Trophoblast cell (in vitro differentiated cells and primary cell): ENCODE measurements at regions not wholly inside any gene's neighbourhood (a gene's known extent, or its start where the extent isn't known, plus 50 kb on each side); places are given as distances from the start of the nearest gene placed in this dataset.

ENCODE experiments used
- DNase-seq, 2 donors: peaks; one replicate each; pipeline ENCODE4 v3.0.0-alpha.2; 2016
- H2AFZ ChIP-seq: 2 replicates; pipeline ENCODE4 v1.6.1; 2013; ENCODE audit warnings: low read length, moderate library complexity, mild to moderate bottlenecking; ENCODE audit not compliant: insufficient read depth, poor library complexity
- H2AK5ac ChIP-seq: 2 replicates; pipeline ENCODE4 v1.6.1; 2013; ENCODE audit warnings: mild to moderate bottlenecking, low read length
- H2BK120ac ChIP-seq: 2 replicates; pipeline ENCODE4 v1.6.1; 2013; ENCODE audit warnings: low read length, mild to moderate bottlenecking, moderate library complexity; ENCODE audit not compliant: insufficient read depth, poor library complexity
- H2BK12ac ChIP-seq: 2 replicates; pipeline ENCODE4 v1.6.1; 2013; ENCODE audit warnings: mild to moderate bottlenecking, low read length, moderate library complexity
- H2BK5ac ChIP-seq: 2 replicates; pipeline ENCODE4 v1.6.1; 2013; ENCODE audit warnings: low read length, low read depth, moderate library complexity, mild to moderate bottlenecking; ENCODE audit not compliant: poor library complexity
- H3K14ac ChIP-seq: 2 replicates; pipeline ENCODE4 v1.6.1; 2013; ENCODE audit warnings: mild to moderate bottlenecking, low read length
- H3K18ac ChIP-seq: 2 replicates; pipeline ENCODE4 v1.6.1; 2013; ENCODE audit warnings: mild to moderate bottlenecking, low read length
- H3K23ac ChIP-seq: 2 replicates; pipeline ENCODE4 v1.6.1; 2013; ENCODE audit warnings: low read length
- H3K27ac ChIP-seq: 2 replicates; pipeline ENCODE4 v1.5.1; 2013; ENCODE audit warnings: low read depth, mild to moderate bottlenecking, inconsistent platforms, low read length, moderate library complexity
- H3K27me3 ChIP-seq: 2 replicates; pipeline ENCODE4 v1.6.1; 2013; ENCODE audit warnings: inconsistent platforms, mild to moderate bottlenecking, low read length, moderate library complexity; ENCODE audit not compliant: insufficient read depth
- H3K36me3 ChIP-seq, 2 experiments: 1 replicate in 1 of 2; 2 replicates in 1 of 2; pipeline ENCODE4 v1.6.1; 2013; ENCODE audit warnings: low read length in 2 of 2, mild to moderate bottlenecking in 2 of 2, moderate library complexity in 1 of 2; ENCODE audit not compliant: insufficient read depth in 2 of 2, control insufficient read depth in 1 of 2
- H3K4ac ChIP-seq: 2 replicates; pipeline ENCODE4 v1.6.1; 2013; ENCODE audit warnings: low read depth, mild to moderate bottlenecking, low read length, moderate library complexity
- H3K4me1 ChIP-seq, 2 experiments: 1 replicate in 1 of 2; 2 replicates in 1 of 2; pipeline ENCODE4 v1.6.1; 2013; ENCODE audit warnings: low read length in 2 of 2, mild to moderate bottlenecking in 2 of 2, moderate library complexity in 1 of 2; ENCODE audit not compliant: insufficient read depth in 2 of 2, control insufficient read depth in 1 of 2
- H3K4me2 ChIP-seq: 2 replicates; pipeline ENCODE4 v1.6.1; 2013; ENCODE audit warnings: inconsistent platforms, mild to moderate bottlenecking, low read length, moderate library complexity
- H3K4me3 ChIP-seq: 2 replicates; pipeline ENCODE4 v1.5.1; 2013; ENCODE audit warnings: mild to moderate bottlenecking, low read depth, low read length, inconsistent platforms
- H3K79me1 ChIP-seq: one replicate; pipeline ENCODE4 v1.6.1; 2013; ENCODE audit warnings: low read length
- H3K79me2 ChIP-seq: 2 replicates; pipeline ENCODE4 v1.6.1; 2013; ENCODE audit warnings: low read length, mild to moderate bottlenecking; ENCODE audit not compliant: control insufficient read depth, insufficient read depth, poor library complexity
- H3K9ac ChIP-seq: 2 replicates; pipeline ENCODE4 v1.6.1; 2013; ENCODE audit warnings: mild to moderate bottlenecking, low read length
- H3K9me3 ChIP-seq: 2 replicates; pipeline ENCODE4 v1.6.1; 2013; ENCODE audit warnings: low read depth, mild to moderate bottlenecking, control low read depth, inconsistent platforms, low read length; ENCODE audit not compliant: insufficient read depth
- H4K12ac ChIP-seq: 2 replicates; pipeline ENCODE4 v1.6.1; 2013; ENCODE audit warnings: low read depth, mild to moderate bottlenecking, low read length, moderate library complexity
- H4K8ac ChIP-seq: 2 replicates; pipeline ENCODE4 v1.6.1; 2013; ENCODE audit warnings: low read depth, mild to moderate bottlenecking, low read length, moderate library complexity
- H4K91ac ChIP-seq: one replicate; pipeline ENCODE4 v1.6.1; 2013; ENCODE audit warnings: low read depth, mild to moderate bottlenecking, low read length, moderate library complexity
- WGBS: extraction: QIAGEN DNeasy Blood & Tissue Kit; methylation state at CpG from one replicate; pipeline ENCODE4 v1.1.7; 2013; ENCODE audit warnings: missing lambda C conversion rate; ENCODE audit not compliant: insufficient read length, insufficient coverage; ENCODE audit errors: extremely low coverage; 5-methylcytosine and 5-hydroxymethylcytosine counted together

DNA sequence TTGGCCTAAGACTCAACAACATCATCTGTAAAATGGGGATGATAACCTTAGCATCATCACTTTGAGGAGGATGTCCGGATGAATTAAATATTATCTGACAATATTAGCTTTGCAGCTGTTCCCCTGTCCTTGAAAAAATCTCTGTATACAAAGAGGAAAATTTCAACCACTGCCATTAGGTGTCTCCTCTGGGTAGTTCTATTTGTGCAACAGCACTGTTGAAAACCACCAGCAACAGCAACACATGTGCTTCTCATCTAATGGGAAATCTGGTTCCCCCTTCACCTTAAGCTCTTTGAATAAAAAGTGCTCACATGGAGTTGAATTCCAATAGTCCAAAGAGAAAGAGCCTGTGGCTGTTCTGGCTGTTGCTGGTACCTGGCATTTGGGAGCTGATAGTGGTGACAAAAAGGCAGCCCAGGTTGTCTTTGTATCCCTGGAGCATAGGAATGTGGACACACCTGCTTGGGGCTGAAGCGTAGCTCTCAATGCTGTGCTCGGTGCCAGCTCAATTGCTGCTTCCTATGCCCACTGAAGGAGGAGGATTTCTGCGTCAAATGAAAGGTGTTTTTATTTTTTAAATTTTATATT is 322.1 kb upstream of the MSX2 start:
- DNase-seq = peak; percentile 81 to 90
- H3K9me3 ChIP-seq = no peaks in the 10 kb centered on the region
- H2BK12ac ChIP-seq = peak overlapping the region; percentile 81

DNA sequence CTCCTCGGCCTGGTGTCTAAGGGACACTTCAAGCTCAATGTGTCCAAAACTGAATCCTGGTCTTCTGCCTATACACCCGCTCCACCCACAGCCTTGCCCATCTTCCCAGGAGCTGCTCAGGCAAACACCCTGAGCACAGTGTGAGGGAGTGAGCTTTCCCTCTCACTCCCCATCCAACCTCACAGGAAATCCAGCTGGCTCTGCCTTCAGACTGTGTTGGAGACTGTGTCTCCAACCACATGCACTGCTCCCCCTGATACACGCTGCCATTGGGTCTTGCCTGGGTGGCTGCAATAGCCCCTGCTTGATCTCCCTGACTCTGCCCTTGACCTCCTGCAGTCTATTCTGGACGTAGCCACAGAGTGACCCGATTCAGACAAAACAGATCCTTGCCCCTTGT is 319.5 kb upstream of the MSX2 start:
- H2BK12ac ChIP-seq = peak overlapping the region; percentile 7
- peak overlapping the region; percentile 0 for H3K14ac ChIP-seq
- no peaks in the 10 kb centered on the region for H3K36me3 ChIP-seq
- peaks cover 10% of the 10 kb centered on the region for H3K79me1 ChIP-seq
- no peak overlapping the region for H4K12ac ChIP-seq
- no peaks in the 10 kb centered on the region for H3K79me2 ChIP-seq
- no peak overlapping the region for H3K4me2 ChIP-seq
- H3K23ac ChIP-seq = no peak overlapping the region
- H3K18ac ChIP-seq = no peak overlapping the region
- H3K27me3 ChIP-seq = no peaks in the 10 kb centered on the region
- WGBS = no CpG with 5 or more reads among the region's 5 CpGs
- H4K91ac ChIP-seq = peak overlapping the region; percentile 36
- peaks cover 4 to 6% of the 10 kb centered on the region in 2 experiments for H3K4me1 ChIP-seq
- H3K9me3 ChIP-seq = no peaks in the 10 kb centered on the region
- DNase-seq = no peak
- H2AFZ ChIP-seq = no peak overlapping the region
- H2BK5ac ChIP-seq = no peak overlapping the region
- H3K9ac ChIP-seq = no peak overlapping the region
- H4K8ac ChIP-seq = no peak overlapping the region
- H2BK120ac ChIP-seq = peak overlapping the region; percentile 1
- H3K4me3 ChIP-seq = no peak overlapping the region
- H3K27ac ChIP-seq = no peak overlapping the region
- no peak overlapping the region for H3K4ac ChIP-seq
- peak overlapping the region; percentile 80 for H2AK5ac ChIP-seq

More for the DNA sequence above, 322.1 kb upstream of the MSX2 start:
- 100% methylated on average over 1 of the region's 4 CpGs for WGBS
- H3K23ac ChIP-seq = no peak overlapping the region
- no peak overlapping the region for H3K18ac ChIP-seq
- H3K14ac ChIP-seq = peak overlapping the region; percentile 75
- H4K8ac ChIP-seq = peak overlapping the region; percentile 48
- H4K91ac ChIP-seq = peak overlapping the region; percentile 76
- H2AK5ac ChIP-seq = no peak overlapping the region
- H3K27me3 ChIP-seq = no peaks in the 10 kb centered on the region
- peaks cover 4 to 6% of the 10 kb centered on the region in 2 experiments for H3K4me1 ChIP-seq
- H3K4me2 ChIP-seq = peak overlapping the region; percentile 13
- H2BK5ac ChIP-seq = peak overlapping the region; percentile 46
- no peak overlapping the region for H4K12ac ChIP-seq
- H3K9ac ChIP-seq = no peak overlapping the region
- no peak overlapping the region for H3K4ac ChIP-seq
- no peak overlapping the region for H2AFZ ChIP-seq
- no peaks in the 10 kb centered on the region for H3K79me2 ChIP-seq
- H3K27ac ChIP-seq = no peak overlapping the region
- no peak overlapping the region for H3K4me3 ChIP-seq
- H3K36me3 ChIP-seq = no peaks in the 10 kb centered on the region
- peak overlapping the region; percentile 68 for H2BK120ac ChIP-seq
- peaks cover 10% of the 10 kb centered on the region for H3K79me1 ChIP-seq

DNA sequence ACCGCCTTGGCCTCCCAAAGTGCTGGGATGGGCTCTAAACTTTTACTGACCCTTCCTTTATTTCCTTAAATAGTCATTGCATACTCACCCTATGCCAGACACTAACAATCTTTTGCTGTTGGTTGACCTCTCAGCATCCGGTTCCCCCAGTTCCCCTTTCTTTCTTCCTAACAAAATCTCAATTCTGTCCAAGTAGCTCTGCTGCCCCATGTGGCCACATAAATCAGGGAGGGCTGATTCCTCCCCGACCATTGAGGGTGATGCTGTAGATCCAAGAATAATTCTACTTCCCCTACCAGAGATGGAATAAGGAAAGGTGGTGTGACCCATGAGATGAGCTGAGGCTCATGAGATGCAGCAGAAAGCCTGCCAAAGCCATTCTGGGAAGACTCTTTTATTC is 315.3 kb upstream of the MSX2 start:
- Histone ChIP-seq H3K27ac (no peak overlapping the region), H4K12ac (no peak overlapping the region), H3K14ac (no peak overlapping the region), H4K8ac (no peak overlapping the region), H3K18ac (no peak overlapping the region), H3K27me3 (no peaks in the 10 kb centered on the region), H2AFZ (no peak overlapping the region), H2BK120ac (no peak overlapping the region), H3K9ac (no peak overlapping the region), H2BK5ac (no peak overlapping the region), H3K4ac (no peak overlapping the region), H2AK5ac (peak overlapping the region; percentile 9), H4K91ac (no peak overlapping the region), H3K79me1 (peaks cover 22% of the 10 kb centered on the region), H3K9me3 (no peaks in the 10 kb centered on the region), H2BK12ac (peak overlapping the region; percentile 51), H3K23ac (no peak overlapping the region), H3K36me3 (no peaks in the 10 kb centered on the region), H3K4me3 (no peak overlapping the region), H3K4me2 (no peak overlapping the region), H3K79me2 (peaks cover 1% of the 10 kb centered on the region), H3K4me1 (peaks cover 3 to 19% of the 10 kb centered on the region in 2 experiments)
- peak in 1 of 2 donors; percentile 18 for DNase-seq
- no CpG with 5 or more reads among the region's 3 CpGs for WGBS

DNA sequence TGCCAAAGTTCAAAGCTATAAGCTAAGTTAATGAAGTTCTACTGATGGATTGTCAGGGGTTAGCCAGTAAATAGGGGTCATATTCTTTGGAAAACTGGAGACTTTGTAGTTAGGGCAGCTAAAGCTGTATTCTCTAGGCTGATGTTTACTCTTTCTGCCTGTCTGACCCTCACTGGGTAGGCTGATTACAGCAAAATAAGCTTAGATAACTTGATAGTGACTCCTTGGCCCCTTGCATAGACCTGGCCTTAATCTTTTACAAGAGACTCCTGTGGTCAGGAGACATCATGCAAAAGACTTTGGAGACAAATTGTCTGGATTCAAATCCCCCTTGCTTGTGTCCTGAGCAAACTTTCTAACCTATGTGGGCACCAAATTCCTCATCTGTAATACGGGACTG is 314.4 kb upstream of the MSX2 start:
- Histone ChIP-seq H3K27ac (no peak overlapping the region), H3K27me3 (no peaks in the 10 kb centered on the region), H2BK12ac (peak overlapping the region; percentile 26), H3K79me2 (peaks cover 1% of the 10 kb centered on the region), H3K23ac (no peak overlapping the region), H2BK120ac (peak overlapping the region; percentile 68), H2BK5ac (peak overlapping the region; percentile 13), H3K36me3 (no peaks in the 10 kb centered on the region), H3K79me1 (peaks cover 22% of the 10 kb centered on the region), H4K91ac (peak overlapping the region; percentile 44), H3K4me2 (no peak overlapping the region), H3K4me3 (no peak overlapping the region), H2AFZ (no peak overlapping the region), H3K18ac (no peak overlapping the region), H4K12ac (no peak overlapping the region), H3K4me1 (peaks cover 3 to 19% of the 10 kb centered on the region in 2 experiments), H3K14ac (peak overlapping the region; percentile 34), H2AK5ac (no peak overlapping the region), H3K9ac (no peak overlapping the region), H4K8ac (no peak overlapping the region), H3K9me3 (no peaks in the 10 kb centered on the region), H3K4ac (peak overlapping the region; percentile 12)
- DNase-seq = no peak
- WGBS = no CpG with 5 or more reads among the region's 1 CpG
